ENCODE measurements at regions not wholly inside any gene's neighbourhood (a gene's known extent, or its start where the extent isn't known, plus 50 kb on each side); places are given as distances from the start of the nearest gene placed in this dataset.

DNA sequence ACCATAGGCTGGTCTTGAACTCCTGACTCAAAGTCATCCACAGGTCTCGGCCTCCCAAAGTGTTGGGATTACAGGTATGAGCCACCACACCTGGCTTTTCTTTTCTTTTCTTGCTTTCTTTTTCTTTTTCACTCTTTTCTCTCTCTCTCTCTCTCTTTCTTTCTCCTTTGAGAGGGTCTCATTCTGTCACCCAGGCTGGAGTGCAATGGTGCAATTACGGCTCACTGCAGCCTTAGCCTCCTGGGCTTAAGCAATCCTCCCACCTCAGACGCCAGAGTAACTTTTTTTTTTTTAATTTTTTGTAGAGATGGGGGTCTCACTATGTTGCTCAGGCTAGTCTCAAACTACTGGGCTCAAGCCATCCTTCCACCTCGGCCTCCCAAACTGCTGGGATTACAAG is 133.1 kb upstream of the UBE2E1 start:
- TF ChIP-seq TCF12 (IDR thresholded peaks at IDR 0.05; ENCODE audit: low read depth, low read length) (no peak), CREB1 (IDR thresholded peaks at IDR 0.05; ENCODE audit: low read depth) (no peak), EZH2 (IDR thresholded peaks at IDR 0.05; ENCODE audit: borderline replicate concordance, control insufficient read depth, low read depth, low read length) (no peak), ZNF24 (IDR thresholded peaks at IDR 0.05) (no peak), E2F8 (IDR thresholded peaks at IDR 0.05; ENCODE audit: low read depth, partially characterized antibody) (no peak), CBX5 (IDR thresholded peaks at IDR 0.05; ENCODE audit: low read depth) (no peak), SPI1 (IDR thresholded peaks at IDR 0.05; ENCODE audit: borderline replicate concordance, insufficient read depth, low read depth, low read length) (no peak), USF1 (IDR thresholded peaks at IDR 0.05; ENCODE audit: borderline replicate concordance, extremely low read length, insufficient read depth, low read depth, low read length) (no peak), NFYB (IDR thresholded peaks at IDR 0.05; ENCODE audit: insufficient read depth, low read depth, low read length) (no peak), NFYA (IDR thresholded peaks at IDR 0.05; ENCODE audit: borderline replicate concordance, low read depth, low read length) (no peak), SIN3A (IDR thresholded peaks at IDR 0.05; ENCODE audit: low read depth, low read length) (no peak)
- TF ChIP-seq, protein P1, sequence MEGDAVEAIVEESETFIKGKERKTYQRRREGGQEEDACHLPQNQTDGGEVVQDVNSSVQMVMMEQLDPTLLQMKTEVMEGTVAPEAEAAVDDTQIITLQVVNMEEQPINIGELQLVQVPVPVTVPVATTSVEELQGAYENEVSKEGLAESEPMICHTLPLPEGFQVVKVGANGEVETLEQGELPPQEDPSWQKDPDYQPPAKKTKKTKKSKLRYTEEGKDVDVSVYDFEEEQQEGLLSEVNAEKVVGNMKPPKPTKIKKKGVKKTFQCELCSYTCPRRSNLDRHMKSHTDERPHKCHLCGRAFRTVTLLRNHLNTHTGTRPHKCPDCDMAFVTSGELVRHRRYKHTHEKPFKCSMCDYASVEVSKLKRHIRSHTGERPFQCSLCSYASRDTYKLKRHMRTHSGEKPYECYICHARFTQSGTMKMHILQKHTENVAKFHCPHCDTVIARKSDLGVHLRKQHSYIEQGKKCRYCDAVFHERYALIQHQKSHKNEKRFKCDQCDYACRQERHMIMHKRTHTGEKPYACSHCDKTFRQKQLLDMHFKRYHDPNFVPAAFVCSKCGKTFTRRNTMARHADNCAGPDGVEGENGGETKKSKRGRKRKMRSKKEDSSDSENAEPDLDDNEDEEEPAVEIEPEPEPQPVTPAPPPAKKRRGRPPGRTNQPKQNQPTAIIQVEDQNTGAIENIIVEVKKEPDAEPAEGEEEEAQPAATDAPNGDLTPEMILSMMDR (IDR thresholded peaks at IDR 0.05 in 2 of 3, conservative IDR thresholded peaks at IDR 0.05 in 1 of 3; ENCODE audit: control insufficient read depth in 2 of 3, extremely low read depth in 1 of 3, insufficient read depth in 1 of 3, low read depth in 3 of 3, low read length in 3 of 3) = no peak
